OCI-LY1 (cell line): ENCODE measurements at regions not wholly inside any gene's neighbourhood (a gene's known extent, or its start where the extent isn't known, plus 50 kb on each side); places are given as distances from the start of the nearest gene placed in this dataset.

ENCODE experiments used
- H2AFZ ChIP-seq: fragments of 200-600 bp; sonication (generic), shearing (Covaris generic); 2 replicates; pipeline ENCODE4 v1.6.0; 2014; ENCODE audit warnings: antibody characterized with exemption, mild to moderate bottlenecking, low read length
- H3F3A ChIP-seq: fragments of 200-600 bp; sonication (generic), shearing (Covaris generic); 2 replicates; pipeline ENCODE4 v1.6.0; 2014; ENCODE audit warnings: mild to moderate bottlenecking, antibody characterized with exemption, low read length, moderate library complexity; ENCODE audit not compliant: insufficient read depth
- H3K27ac ChIP-seq: fragments of 200-600 bp; sonication (generic); 2 replicates; pipeline ENCODE4 v1.5.1; 2014; ENCODE audit warnings: low read length, mixed run types, mild to moderate bottlenecking, low read depth; ENCODE audit not compliant: poor library complexity, severe bottlenecking
- H3K27me3 ChIP-seq: fragments of 200-600 bp; sonication (generic); 2 replicates; pipeline ENCODE4 v1.6.0; 2014; ENCODE audit warnings: antibody characterized with exemption, mild to moderate bottlenecking, low read length, moderate library complexity; ENCODE audit not compliant: insufficient read depth
- H3K36me3 ChIP-seq: fragments of 200-600 bp; sonication (generic); 2 replicates; pipeline ENCODE4 v1.6.1; 2014; ENCODE audit warnings: mild to moderate bottlenecking, antibody characterized with exemption, low read length, moderate library complexity, mixed read lengths; ENCODE audit not compliant: insufficient read depth
- H3K4me1 ChIP-seq: fragments of 200-600 bp; sonication (generic); 2 replicates; pipeline ENCODE4 v1.5.1; 2014; ENCODE audit warnings: mild to moderate bottlenecking, low read length, moderate library complexity; ENCODE audit not compliant: insufficient read depth, severe bottlenecking
- H3K4me2 ChIP-seq: fragments of 200-600 bp; sonication (generic), shearing (Covaris generic); 2 replicates; pipeline ENCODE4 v1.6.1; 2014; ENCODE audit warnings: low read length
- H3K4me3 ChIP-seq: fragments of 200-600 bp; sonication (generic); 2 replicates; pipeline ENCODE4 v1.5.1; 2014; ENCODE audit warnings: low read length, low read depth, mild to moderate bottlenecking, mixed read lengths; ENCODE audit not compliant: poor library complexity, severe bottlenecking
- H3K79me2 ChIP-seq: fragments of 200-600 bp; shearing (Covaris generic); 2 replicates; pipeline ENCODE4 v1.6.1; 2016; ENCODE audit warnings: mixed run types, low read length, mixed read lengths; ENCODE audit not compliant: insufficient read depth
- H3K9ac ChIP-seq: fragments of 200-600 bp; sonication (generic), shearing (Covaris generic); 2 replicates; pipeline ENCODE4 v1.6.1; 2014; ENCODE audit warnings: mild to moderate bottlenecking, low read length, mixed read lengths
- H3K9me2 ChIP-seq: fragments of 200-600 bp; sonication (generic), shearing (Covaris generic); 2 replicates; pipeline ENCODE4 v1.6.1; 2014; ENCODE audit warnings: low read depth, mild to moderate bottlenecking, low read length, mixed read lengths
- H3K9me3 ChIP-seq: fragments of 200-600 bp; shearing (Covaris generic); 2 replicates; pipeline ENCODE4 v1.6.1; 2014; ENCODE audit warnings: low read length, mixed read lengths
- H4K20me1 ChIP-seq: fragments of 200-600 bp; sonication (generic), shearing (Covaris generic); 2 replicates; pipeline ENCODE4 v1.6.0; 2016; ENCODE audit warnings: mild to moderate bottlenecking, low read length; ENCODE audit not compliant: insufficient read depth
- EZH2 ChIP-seq: fragments of 200-600 bp; sonication (generic), shearing (Covaris generic); IDR thresholded peaks from 2 replicates; pipeline ENCODE4 v1.8.0; 2017; ENCODE audit warnings: borderline replicate concordance, mixed run types, mild to moderate bottlenecking, antibody characterized with exemption, low read length, moderate library complexity, mixed read lengths
- TF ChIP-seq, protein P1 (sequence below): fragments of 200-600 bp; sonication (generic), shearing (Covaris generic); IDR thresholded peaks from 2 replicates; pipeline ENCODE4 v1.5.1; 2017; ENCODE audit warnings: mild to moderate bottlenecking, antibody characterized with exemption, low read length, moderate library complexity, mixed read lengths

GRCh38 chr9:107123389-107123788, 159.7 kb upstream of the RAD23B start:
- H3F3A ChIP-seq, result no peaks in the 10 kb centered on the region
- no peaks in the 10 kb centered on the region for H3K27me3 ChIP-seq
- no peak for TF ChIP-seq EZH2
- TF ChIP-seq, protein P1, sequence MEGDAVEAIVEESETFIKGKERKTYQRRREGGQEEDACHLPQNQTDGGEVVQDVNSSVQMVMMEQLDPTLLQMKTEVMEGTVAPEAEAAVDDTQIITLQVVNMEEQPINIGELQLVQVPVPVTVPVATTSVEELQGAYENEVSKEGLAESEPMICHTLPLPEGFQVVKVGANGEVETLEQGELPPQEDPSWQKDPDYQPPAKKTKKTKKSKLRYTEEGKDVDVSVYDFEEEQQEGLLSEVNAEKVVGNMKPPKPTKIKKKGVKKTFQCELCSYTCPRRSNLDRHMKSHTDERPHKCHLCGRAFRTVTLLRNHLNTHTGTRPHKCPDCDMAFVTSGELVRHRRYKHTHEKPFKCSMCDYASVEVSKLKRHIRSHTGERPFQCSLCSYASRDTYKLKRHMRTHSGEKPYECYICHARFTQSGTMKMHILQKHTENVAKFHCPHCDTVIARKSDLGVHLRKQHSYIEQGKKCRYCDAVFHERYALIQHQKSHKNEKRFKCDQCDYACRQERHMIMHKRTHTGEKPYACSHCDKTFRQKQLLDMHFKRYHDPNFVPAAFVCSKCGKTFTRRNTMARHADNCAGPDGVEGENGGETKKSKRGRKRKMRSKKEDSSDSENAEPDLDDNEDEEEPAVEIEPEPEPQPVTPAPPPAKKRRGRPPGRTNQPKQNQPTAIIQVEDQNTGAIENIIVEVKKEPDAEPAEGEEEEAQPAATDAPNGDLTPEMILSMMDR, result no peak
- H2AFZ ChIP-seq, result no peak overlapping the region
- H3K4me2 ChIP-seq, result no peak overlapping the region
- H3K4me3 ChIP-seq, result no peak overlapping the region
- H3K36me3 ChIP-seq, result no peaks in the 10 kb centered on the region
- H3K4me1 ChIP-seq, result no peaks in the 10 kb centered on the region
- no peaks in the 10 kb centered on the region for H3K79me2 ChIP-seq
- no peaks in the 10 kb centered on the region for H4K20me1 ChIP-seq
- H3K27ac ChIP-seq, result no peak overlapping the region
- H3K9ac ChIP-seq, result no peak overlapping the region
- H3K9me3 ChIP-seq, result no peaks in the 10 kb centered on the region
- H3K9me2 ChIP-seq, result no peaks in the 10 kb centered on the region

DNA sequence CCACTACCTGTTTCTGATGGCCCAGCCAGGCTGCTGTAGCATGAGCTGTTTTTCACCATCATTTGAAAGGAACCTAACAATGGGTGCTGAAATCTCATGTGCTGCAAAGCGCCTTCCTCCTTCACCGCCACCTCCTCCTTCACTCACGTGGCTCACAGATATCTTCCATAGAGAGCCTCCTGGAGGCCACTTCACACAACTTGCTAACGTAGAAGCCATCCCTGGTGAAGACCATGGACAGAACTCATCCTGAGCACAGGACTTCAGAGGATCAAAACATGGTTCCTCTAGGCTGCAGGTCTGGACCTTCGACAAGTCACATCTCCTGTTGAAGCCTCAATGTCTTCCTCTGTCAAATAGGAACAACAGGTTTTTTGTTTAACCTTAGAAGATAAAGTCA, 155.5 kb upstream of the RAD23B start:
- Histone ChIP-seq H3K4me3 (no peak overlapping the region), H3K36me3 (no peaks in the 10 kb centered on the region), H3K9ac (no peak overlapping the region), H3F3A (no peaks in the 10 kb centered on the region), H3K4me2 (no peak overlapping the region), H3K79me2 (no peaks in the 10 kb centered on the region), H3K27me3 (no peaks in the 10 kb centered on the region), H3K4me1 (no peaks in the 10 kb centered on the region), H4K20me1 (no peaks in the 10 kb centered on the region), H3K9me2 (no peaks in the 10 kb centered on the region), H3K9me3 (no peaks in the 10 kb centered on the region), H3K27ac (no peak overlapping the region), H2AFZ (no peak overlapping the region)
- TF ChIP-seq, protein P1, result no peak
- no peak for TF ChIP-seq EZH2

DNA sequence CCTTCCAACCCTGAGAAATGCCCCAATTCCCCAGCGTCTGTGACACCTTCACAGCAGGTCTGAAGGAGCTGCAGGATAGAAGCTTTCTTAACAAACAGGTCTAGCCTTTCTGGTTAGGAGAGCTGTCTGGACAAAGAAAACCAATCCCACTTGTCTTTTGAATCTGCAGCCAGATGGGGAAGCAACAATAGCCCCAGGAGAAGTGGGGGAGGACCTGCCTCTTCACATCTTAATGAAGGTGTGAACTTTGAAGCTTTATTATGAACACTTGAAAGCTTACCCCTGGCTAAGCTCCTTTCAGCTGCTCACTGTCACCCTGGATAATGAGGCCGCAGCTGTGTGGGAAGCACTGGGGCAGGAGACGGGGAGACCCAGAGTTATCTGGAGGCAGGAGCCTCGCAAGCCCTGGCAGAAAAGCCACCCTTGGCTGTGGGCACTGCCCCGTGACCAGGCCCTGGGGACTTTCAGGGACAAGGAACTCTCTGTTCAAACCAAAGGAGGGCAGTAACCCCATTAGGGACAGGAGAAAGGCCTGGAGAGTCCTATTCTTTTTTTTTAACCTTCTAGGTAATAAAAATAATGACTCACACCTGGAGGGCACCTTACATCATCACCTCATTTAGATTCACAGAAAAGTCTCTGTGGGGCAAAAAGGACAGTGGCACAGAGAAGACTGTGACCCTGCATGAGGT, 151.8 kb upstream of the RAD23B start:
- Histone ChIP-seq H3K27ac (no peak overlapping the region), H3K4me2 (no peak overlapping the region), H3K27me3 (no peaks in the 10 kb centered on the region), H3K9ac (no peak overlapping the region), H3F3A (no peaks in the 10 kb centered on the region), H2AFZ (no peak overlapping the region), H3K4me3 (no peak overlapping the region), H3K9me2 (no peaks in the 10 kb centered on the region), H4K20me1 (no peaks in the 10 kb centered on the region), H3K79me2 (no peaks in the 10 kb centered on the region), H3K4me1 (no peaks in the 10 kb centered on the region), H3K9me3 (no peaks in the 10 kb centered on the region), H3K36me3 (no peaks in the 10 kb centered on the region)
- TF ChIP-seq, protein P1, result no peak
